Spinal cord (tissue), 9 donors: ENCODE measurements at regions not wholly inside any gene's neighbourhood (a gene's known extent, or its start where the extent isn't known, plus 50 kb on each side); places are given as distances from the start of the nearest gene placed in this dataset.

ENCODE experiments used
- DNase-seq, 6 donors: peaks; one replicate each; pipeline versions ENCODE4 v3.0.0 to v3.0.0-alpha.2; 2013 to 2015; ENCODE audit warnings: low spot score in 6 of 6, low read depth in 4 of 6
- H3K27ac ChIP-seq: one replicate; pipeline ENCODE4 v1.5.1; 2013; ENCODE audit warnings: low read depth, low read length, control low read depth
- H3K27me3 ChIP-seq: one replicate; pipeline ENCODE4 v1.6.1; 2013; ENCODE audit warnings: low read length; ENCODE audit not compliant: control insufficient read depth, insufficient read depth
- H3K36me3 ChIP-seq: one replicate; pipeline ENCODE4 v1.6.1; 2013; ENCODE audit warnings: low read length; ENCODE audit not compliant: control insufficient read depth, insufficient read depth
- H3K4me1 ChIP-seq: one replicate; pipeline ENCODE4 v1.6.1; 2013; ENCODE audit warnings: low read length; ENCODE audit not compliant: control insufficient read depth, insufficient read depth
- H3K4me3 ChIP-seq: one replicate; pipeline ENCODE4 v1.5.1; 2013; ENCODE audit warnings: low read depth, low read length, control low read depth
- H3K9me3 ChIP-seq: one replicate; pipeline ENCODE4 v1.6.1; 2013; ENCODE audit warnings: low read length; ENCODE audit not compliant: control insufficient read depth, insufficient read depth
- WGBS: methylation state at CpG from one replicate; pipeline ENCODE4 v1.1.5; 2013; ENCODE audit warnings: missing lambda C conversion rate; ENCODE audit not compliant: insufficient coverage; 5-methylcytosine and 5-hydroxymethylcytosine counted together
- donor health status: healthy.

- H3K27me3 ChIP-seq: no peaks in the 10 kb centered on the region
- no peaks in the 10 kb centered on the region for H3K9me3 ChIP-seq
- no peak overlapping the region for H3K27ac ChIP-seq
- no CpG with 5 or more reads among the region's 1 CpG for WGBS
- no peaks in the 10 kb centered on the region for H3K36me3 ChIP-seq
- H3K4me1 ChIP-seq: no peaks in the 10 kb centered on the region
- DNase-seq: no peak
- H3K4me3 ChIP-seq: no peak overlapping the region
These were observed 81.4 kb upstream of the STXBP5 start for GRCh38 chr6:147122823-147123222.

DNA sequence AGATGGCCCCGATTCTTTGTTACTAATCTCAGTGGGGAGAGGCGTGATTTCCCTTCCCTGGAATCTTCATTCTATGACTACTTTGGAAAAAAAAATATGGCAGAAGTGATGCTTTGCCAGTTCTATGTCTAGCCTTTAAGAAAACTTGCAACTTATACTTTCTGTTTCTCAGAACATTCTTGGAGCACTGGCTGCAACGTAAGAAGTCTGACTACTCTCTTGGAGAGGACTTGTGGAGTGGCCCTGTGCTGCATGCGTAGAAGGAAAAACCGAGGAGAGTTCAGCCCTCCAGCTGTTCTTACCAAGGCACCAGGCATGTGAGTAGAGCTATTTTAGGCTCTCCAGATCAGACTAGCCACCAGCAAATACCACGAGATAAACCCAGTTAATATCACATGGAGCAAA is 77.6 kb upstream of the STXBP5 start:
- Histone ChIP-seq H3K4me1 (no peaks in the 10 kb centered on the region), H3K4me3 (no peak overlapping the region), H3K9me3 (no peaks in the 10 kb centered on the region), H3K27ac (no peak overlapping the region), H3K36me3 (no peaks in the 10 kb centered on the region), H3K27me3 (no peaks in the 10 kb centered on the region)
- WGBS: 83% methylated on average over 2 of the region's 6 CpGs
- no peak for DNase-seq

GRCh38 chr6:147127587-147127986 is 76.6 kb upstream of the STXBP5 start:
- Histone ChIP-seq H3K4me1 (no peaks in the 10 kb centered on the region), H3K27me3 (no peaks in the 10 kb centered on the region), H3K4me3 (no peak overlapping the region), H3K36me3 (no peaks in the 10 kb centered on the region), H3K9me3 (no peaks in the 10 kb centered on the region), H3K27ac (no peak overlapping the region)
- WGBS: no CpG with 5 or more reads among the region's 2 CpGs
- DNase-seq: no peak

GRCh38 chr6:147128056-147128455 is 76.2 kb upstream of the STXBP5 start:
- no CpG with 5 or more reads among the region's 2 CpGs for WGBS
- Histone ChIP-seq H3K36me3 (no peaks in the 10 kb centered on the region), H3K9me3 (no peaks in the 10 kb centered on the region), H3K27me3 (no peaks in the 10 kb centered on the region), H3K4me1 (no peaks in the 10 kb centered on the region), H3K27ac (no peak overlapping the region), H3K4me3 (no peak overlapping the region)
- no peak for DNase-seq

GRCh38 chr6:147131532-147132128 is 72.6 kb upstream of the STXBP5 start:
- Histone ChIP-seq H3K27ac (no peak overlapping the region), H3K27me3 (no peaks in the 10 kb centered on the region), H3K4me1 (no peaks in the 10 kb centered on the region), H3K9me3 (no peaks in the 10 kb centered on the region), H3K4me3 (peak overlapping the region; percentile 2), H3K36me3 (no peaks in the 10 kb centered on the region)
- peak in 5 of 6 donors; percentile 15 to 82 (median 20) for DNase-seq

- H3K9me3 ChIP-seq: no peaks in the 10 kb centered on the region
- H3K27ac ChIP-seq: no peak overlapping the region
- H3K27me3 ChIP-seq: no peaks in the 10 kb centered on the region
- no peak for DNase-seq
- no peaks in the 10 kb centered on the region for H3K4me1 ChIP-seq
- WGBS: no CpG with 5 or more reads among the region's 3 CpGs
- H3K36me3 ChIP-seq: no peaks in the 10 kb centered on the region
- H3K4me3 ChIP-seq: no peak overlapping the region
These were observed 71.3 kb upstream of the STXBP5 start for GRCh38 chr6:147132889-147133288.

DNA sequence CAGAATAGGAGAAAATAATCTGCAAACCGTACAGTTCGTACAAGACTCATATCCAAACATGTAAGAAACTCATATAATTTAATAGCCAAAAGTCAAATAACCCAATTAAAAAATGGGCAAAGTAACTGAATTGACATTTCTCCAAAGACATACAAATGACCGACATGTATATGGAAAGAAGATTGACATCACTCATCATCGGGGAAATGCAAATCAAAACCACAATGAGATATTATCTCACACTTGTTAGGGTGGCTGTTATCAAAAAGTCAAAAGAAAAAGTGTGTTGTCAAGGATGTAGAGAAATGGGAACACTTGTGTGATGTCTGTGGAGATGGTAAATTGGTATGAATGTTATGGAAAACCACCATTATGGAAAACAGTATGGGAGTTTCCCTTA is 70.5 kb upstream of the STXBP5 start:
- no peaks in the 10 kb centered on the region for H3K9me3 ChIP-seq
- H3K27ac ChIP-seq: no peak overlapping the region
- H3K36me3 ChIP-seq: no peaks in the 10 kb centered on the region
- no peak for DNase-seq
- WGBS: no CpG with 5 or more reads among the region's 4 CpGs
- no peaks in the 10 kb centered on the region for H3K27me3 ChIP-seq
- H3K4me3 ChIP-seq: no peak overlapping the region
- H3K4me1 ChIP-seq: no peaks in the 10 kb centered on the region

DNA sequence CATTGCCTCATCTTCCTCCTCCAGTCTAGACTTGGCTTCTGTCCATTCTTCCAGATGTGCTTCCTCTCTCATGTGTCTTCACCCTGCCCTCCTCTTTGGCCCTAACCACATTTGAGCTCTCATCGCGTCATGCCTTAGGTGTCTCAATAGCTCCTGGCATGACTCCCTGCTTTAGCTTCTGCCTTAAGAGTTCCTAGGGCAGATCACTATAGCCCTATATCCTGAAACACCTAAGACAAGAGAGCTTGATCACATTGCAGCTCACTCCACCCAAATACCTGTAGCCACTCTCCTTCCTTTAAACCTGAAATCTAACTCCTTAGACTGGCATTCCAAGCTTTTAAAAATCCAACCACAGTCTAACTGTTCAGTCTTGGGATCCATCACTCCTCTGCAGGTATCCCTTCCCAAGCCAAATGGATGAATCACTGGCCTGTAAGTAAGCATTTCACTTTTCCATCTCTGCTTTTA is 69.0 kb upstream of the STXBP5 start:
- Histone ChIP-seq H3K9me3 (no peaks in the 10 kb centered on the region), H3K36me3 (no peaks in the 10 kb centered on the region), H3K27me3 (no peaks in the 10 kb centered on the region), H3K4me1 (no peaks in the 10 kb centered on the region), H3K27ac (no peak overlapping the region), H3K4me3 (no peak overlapping the region)
- DNase-seq: no peak
- 88% methylated on average over 2 of the region's 2 CpGs for WGBS

GRCh38 chr6:147136057-147136456 is 68.2 kb upstream of the STXBP5 start:
- no peaks in the 10 kb centered on the region for H3K27me3 ChIP-seq
- DNase-seq: no peak
- no peaks in the 10 kb centered on the region for H3K36me3 ChIP-seq
- no peak overlapping the region for H3K4me3 ChIP-seq
- H3K4me1 ChIP-seq: no peaks in the 10 kb centered on the region
- H3K27ac ChIP-seq: no peak overlapping the region
- no peaks in the 10 kb centered on the region for H3K9me3 ChIP-seq
- whole genome bisulfite sequencing: no CpG with 5 or more reads among the region's 2 CpGs

- DNase-seq: no peak
- H3K36me3 ChIP-seq: no peaks in the 10 kb centered on the region
- H3K4me1 ChIP-seq: no peaks in the 10 kb centered on the region
- 80% methylated on average over 3 of the region's 4 CpGs for WGBS
- H3K9me3 ChIP-seq: no peaks in the 10 kb centered on the region
- no peaks in the 10 kb centered on the region for H3K27me3 ChIP-seq
- no peak overlapping the region for H3K27ac ChIP-seq
- H3K4me3 ChIP-seq: no peak overlapping the region
These were observed 66.2 kb upstream of the STXBP5 start for GRCh38 chr6:147137986-147138385.
